ENCODE measurements at regions not wholly inside any gene's neighbourhood (a gene's known extent, or its start where the extent isn't known, plus 50 kb on each side); places are given as distances from the start of the nearest gene placed in this dataset.

DNA sequence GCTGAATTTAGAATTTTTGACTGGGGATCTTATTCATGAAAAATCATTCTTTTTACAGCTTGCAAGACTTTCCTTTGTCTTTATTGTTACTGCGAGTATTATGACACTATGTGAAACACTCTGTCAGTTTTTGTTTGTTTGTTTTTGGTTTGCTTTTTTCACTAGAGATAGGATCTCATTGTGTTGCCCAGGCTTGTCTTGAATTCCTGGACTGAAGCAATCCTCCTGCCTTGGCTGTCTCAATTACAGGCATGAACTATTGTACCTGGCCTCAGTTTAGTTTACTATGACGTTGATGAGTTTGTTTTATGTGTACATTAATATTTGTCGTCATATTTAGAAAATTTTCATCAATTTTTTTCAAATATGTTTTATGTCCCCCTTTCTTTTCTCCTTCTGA, 1030.0 kb upstream of the PRR20A start:
- intact Hi-C loops (cut with micrococcal nuclease): no loop called here
- H4K20me1 ChIP-seq (ENCODE audit: control insufficient read depth, insufficient read depth, low read length, poor library complexity, severe bottlenecking): no peaks in the 10 kb centered on the region
- ATAC-seq (ENCODE audit: low read depth) (no peak), DNase-seq (no peak)
- H3K36me3 ChIP-seq (replicated peaks in 1 of 2; ENCODE audit: control extremely low read depth in 1 of 2, control insufficient read depth in 1 of 2, extremely low read depth in 1 of 2, insufficient read depth in 2 of 2, low read length in 1 of 2): no peaks in the 10 kb centered on the region
- H3K27me3 ChIP-seq (replicated peaks in 1 of 4; ENCODE audit: control extremely low read depth in 1 of 4, control insufficient read depth in 3 of 4, insufficient read depth in 4 of 4, low read length in 3 of 4): no peaks in the 10 kb centered on the region
- no peaks in the 10 kb centered on the region for H3K4me1 ChIP-seq (ENCODE audit: control insufficient read depth in 2 of 2, insufficient read depth in 2 of 2, low read length in 2 of 2)
- whole genome bisulfite sequencing (ENCODE audit: insufficient coverage): no CpG with 5 or more reads among the region's 3 CpGs
- H3K4me1 Mint-ChIP-seq: no peaks in the 10 kb centered on the region
- H3K4me2 ChIP-seq (replicated peaks; ENCODE audit: low read depth, low read length, poor library complexity, severe bottlenecking): no peak overlapping the region
- peaks cover 6% of the 10 kb centered on the region for H3K9me3 Mint-ChIP-seq (ENCODE audit: insufficient read depth)
- H2AFZ ChIP-seq (ENCODE audit: insufficient read depth, low read depth, low read length, poor library complexity, severe bottlenecking): no peak overlapping the region
- TF ChIP-seq, protein P1, sequence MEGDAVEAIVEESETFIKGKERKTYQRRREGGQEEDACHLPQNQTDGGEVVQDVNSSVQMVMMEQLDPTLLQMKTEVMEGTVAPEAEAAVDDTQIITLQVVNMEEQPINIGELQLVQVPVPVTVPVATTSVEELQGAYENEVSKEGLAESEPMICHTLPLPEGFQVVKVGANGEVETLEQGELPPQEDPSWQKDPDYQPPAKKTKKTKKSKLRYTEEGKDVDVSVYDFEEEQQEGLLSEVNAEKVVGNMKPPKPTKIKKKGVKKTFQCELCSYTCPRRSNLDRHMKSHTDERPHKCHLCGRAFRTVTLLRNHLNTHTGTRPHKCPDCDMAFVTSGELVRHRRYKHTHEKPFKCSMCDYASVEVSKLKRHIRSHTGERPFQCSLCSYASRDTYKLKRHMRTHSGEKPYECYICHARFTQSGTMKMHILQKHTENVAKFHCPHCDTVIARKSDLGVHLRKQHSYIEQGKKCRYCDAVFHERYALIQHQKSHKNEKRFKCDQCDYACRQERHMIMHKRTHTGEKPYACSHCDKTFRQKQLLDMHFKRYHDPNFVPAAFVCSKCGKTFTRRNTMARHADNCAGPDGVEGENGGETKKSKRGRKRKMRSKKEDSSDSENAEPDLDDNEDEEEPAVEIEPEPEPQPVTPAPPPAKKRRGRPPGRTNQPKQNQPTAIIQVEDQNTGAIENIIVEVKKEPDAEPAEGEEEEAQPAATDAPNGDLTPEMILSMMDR (IDR thresholded peaks at IDR 0.05): no peak
- no peak for TF ChIP-seq EZH2 (IDR thresholded peaks at IDR 0.05; ENCODE audit: borderline replicate concordance, insufficient read depth, low read depth, low read length, poor library complexity, severe bottlenecking)
- no peaks in the 10 kb centered on the region for H3K27me3 Mint-ChIP-seq
- H3K9ac ChIP-seq (ENCODE audit: low read length): no peak overlapping the region
- no peak overlapping the region for H3K4me3 Mint-ChIP-seq
- no peak overlapping the region for H3K27ac Mint-ChIP-seq
- ChIA-PET CTCF (no interaction called here), POLR2A (no interaction called here)
- H3K4me3 ChIP-seq (ENCODE audit: control extremely low read depth in 1 of 5, extremely low read depth in 1 of 5, insufficient read depth in 1 of 5, low read depth in 2 of 5, low read length in 4 of 5): no peak overlapping the region
- H3K9me3 ChIP-seq (ENCODE audit: control extremely low read depth in 1 of 3, control insufficient read depth in 2 of 3, insufficient read depth in 1 of 3, low read length in 2 of 3): no peaks in the 10 kb centered on the region
- H3K79me2 ChIP-seq (ENCODE audit: control insufficient read depth, insufficient read depth, low read length): no peaks in the 10 kb centered on the region
- no peak overlapping the region for H3K27ac ChIP-seq (ENCODE audit: low read length in 2 of 2)

DNA sequence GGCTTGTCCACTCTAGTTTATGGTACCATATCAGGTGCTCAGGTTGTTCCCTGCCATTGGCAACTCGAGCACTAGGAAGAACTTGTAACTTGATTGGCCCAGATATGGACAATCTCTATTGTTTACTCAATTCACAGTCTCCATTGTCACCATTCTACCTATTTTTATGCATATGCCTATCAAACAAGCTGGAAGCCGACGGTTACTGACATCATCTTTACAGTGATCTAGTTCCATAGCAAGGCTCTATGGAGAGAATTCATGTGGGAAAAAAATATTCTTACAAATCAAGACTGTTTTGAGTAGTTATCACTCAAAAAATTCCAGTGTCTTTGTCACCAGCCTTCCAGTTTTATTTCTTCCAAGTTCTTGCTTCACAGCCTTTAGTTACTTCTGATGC, 1006.2 kb upstream of the PRR20A start:
- H3K9me3 Mint-ChIP-seq (ENCODE audit: insufficient read depth): peaks cover 2% of the 10 kb centered on the region
- Histone ChIP-seq H3K27ac (ENCODE audit: low read length in 2 of 2) (no peak overlapping the region), H3K4me3 (ENCODE audit: control extremely low read depth in 1 of 5, extremely low read depth in 1 of 5, insufficient read depth in 1 of 5, low read depth in 2 of 5, low read length in 4 of 5) (no peak overlapping the region), H3K79me2 (ENCODE audit: control insufficient read depth, insufficient read depth, low read length) (no peaks in the 10 kb centered on the region), H3K4me1 (ENCODE audit: control insufficient read depth in 2 of 2, insufficient read depth in 2 of 2, low read length in 2 of 2) (no peaks in the 10 kb centered on the region), H3K4me2 (replicated peaks; ENCODE audit: low read depth, low read length, poor library complexity, severe bottlenecking) (no peak overlapping the region), H4K20me1 (ENCODE audit: control insufficient read depth, insufficient read depth, low read length, poor library complexity, severe bottlenecking) (no peaks in the 10 kb centered on the region), H3K9ac (ENCODE audit: low read length) (no peak overlapping the region), H2AFZ (ENCODE audit: insufficient read depth, low read depth, low read length, poor library complexity, severe bottlenecking) (no peak overlapping the region), H3K36me3 (replicated peaks in 1 of 2; ENCODE audit: control extremely low read depth in 1 of 2, control insufficient read depth in 1 of 2, extremely low read depth in 1 of 2, insufficient read depth in 2 of 2, low read length in 1 of 2) (no peaks in the 10 kb centered on the region), H3K27me3 (replicated peaks in 1 of 4; ENCODE audit: control extremely low read depth in 1 of 4, control insufficient read depth in 3 of 4, insufficient read depth in 4 of 4, low read length in 3 of 4) (no peaks in the 10 kb centered on the region), H3K9me3 (ENCODE audit: control extremely low read depth in 1 of 3, control insufficient read depth in 2 of 3, insufficient read depth in 1 of 3, low read length in 2 of 3) (no peaks in the 10 kb centered on the region)
- WGBS (ENCODE audit: insufficient coverage): no CpG with 5 or more reads among the region's 3 CpGs
- ATAC-seq (ENCODE audit: low read depth) (no peak), DNase-seq (no peak)
- no peak overlapping the region for H3K27ac Mint-ChIP-seq
- no peak overlapping the region for H3K4me3 Mint-ChIP-seq
- TF ChIP-seq, protein P1 (IDR thresholded peaks at IDR 0.05): no peak
- TF ChIP-seq EZH2 (IDR thresholded peaks at IDR 0.05; ENCODE audit: borderline replicate concordance, insufficient read depth, low read depth, low read length, poor library complexity, severe bottlenecking): no peak
- POLR2A ChIA-PET: no interaction called here
- no peaks in the 10 kb centered on the region for H3K27me3 Mint-ChIP-seq
- intact Hi-C loops (cut with micrococcal nuclease): no loop called here
- no peaks in the 10 kb centered on the region for H3K4me1 Mint-ChIP-seq
- CTCF ChIA-PET: no interaction called here

Measured in B cell (primary cell).